H9 (cell line): ENCODE measurements at regions not wholly inside any gene's neighbourhood (a gene's known extent, or its start where the extent isn't known, plus 50 kb on each side); places are given as distances from the start of the nearest gene placed in this dataset.

Experiments used
- DNase-seq: peaks from one replicate; pipeline ENCODE4 v3.0.0-alpha.2; 2017
- H2AFZ ChIP-seq: one replicate; pipeline ENCODE4 v1.6.1; 2013; ENCODE audit warnings: mild to moderate bottlenecking, low read length, control low read depth, moderate library complexity
- H2AK5ac ChIP-seq: 2 replicates; pipeline ENCODE4 v1.6.1; 2013; ENCODE audit warnings: low read length, control low read depth, mixed read lengths; ENCODE audit not compliant: insufficient read length
- H2BK120ac ChIP-seq: one replicate; pipeline ENCODE4 v1.6.1; 2013; ENCODE audit warnings: low read depth, mild to moderate bottlenecking, low read length, control low read depth, inconsistent platforms; ENCODE audit not compliant: poor library complexity, severe bottlenecking
- H2BK12ac ChIP-seq: 2 replicates; pipeline ENCODE4 v1.6.1; 2013; ENCODE audit warnings: low read length, control low read depth, mixed read lengths, low read depth; ENCODE audit not compliant: insufficient read length
- H2BK15ac ChIP-seq: 2 replicates; pipeline ENCODE4 v1.6.1; 2013; ENCODE audit warnings: low read depth, low read length, control low read depth
- H2BK20ac ChIP-seq: one replicate; pipeline ENCODE4 v1.6.1; 2013; ENCODE audit warnings: low read depth, mild to moderate bottlenecking, low read length, control low read depth, inconsistent platforms; ENCODE audit not compliant: poor library complexity, severe bottlenecking
- H2BK5ac ChIP-seq: 2 replicates; pipeline ENCODE4 v1.6.1; 2013; ENCODE audit warnings: low read length, control low read depth, mixed read lengths; ENCODE audit not compliant: insufficient read length
- H3K14ac ChIP-seq: 2 replicates; pipeline ENCODE4 v1.6.1; 2013; ENCODE audit warnings: low read length, control low read depth; ENCODE audit not compliant: insufficient read depth
- H3K18ac ChIP-seq: 2 replicates; pipeline ENCODE4 v1.6.1; 2013; ENCODE audit warnings: low read depth, mild to moderate bottlenecking, mixed read lengths, low read length, control low read depth; ENCODE audit not compliant: insufficient read length
- H3K23ac ChIP-seq: 2 replicates; pipeline ENCODE4 v1.6.1; 2013; ENCODE audit warnings: low read length, control low read depth, mixed read lengths, low read depth; ENCODE audit not compliant: insufficient read length
- H3K23me2 ChIP-seq: 2 replicates; pipeline ENCODE4 v1.6.1; 2013; ENCODE audit warnings: low read depth, mild to moderate bottlenecking, mixed read lengths, low read length, control low read depth; ENCODE audit not compliant: insufficient read length, poor library complexity, severe bottlenecking
- H3K27ac ChIP-seq: 2 replicates; pipeline ENCODE4 v1.5.1; 2013; ENCODE audit warnings: low read length, control low read depth, mixed read lengths, low read depth; ENCODE audit not compliant: insufficient read length
- H3K27me3 ChIP-seq: 2 replicates; pipeline ENCODE4 v1.6.1; 2013; ENCODE audit warnings: low read length, control low read depth, inconsistent platforms; ENCODE audit not compliant: insufficient read depth
- H3K4ac ChIP-seq: 2 replicates; pipeline ENCODE4 v1.6.1; 2013; ENCODE audit warnings: low read depth, mild to moderate bottlenecking, control low read depth, inconsistent platforms, low read length, moderate library complexity
- H3K4me1 ChIP-seq: 2 replicates; pipeline ENCODE4 v1.6.1; 2013; ENCODE audit warnings: low read length, control low read depth, inconsistent platforms; ENCODE audit not compliant: insufficient read depth
- H3K4me2 ChIP-seq: 2 replicates; pipeline ENCODE4 v1.6.1; 2013; ENCODE audit warnings: low read length, control low read depth, mixed read lengths; ENCODE audit not compliant: insufficient read length, insufficient read depth
- H3K56ac ChIP-seq: 2 replicates; pipeline ENCODE4 v1.6.1; 2013; ENCODE audit warnings: low read depth, mild to moderate bottlenecking, mixed read lengths, low read length, control low read depth; ENCODE audit not compliant: insufficient read length
- H3K79me1 ChIP-seq: 2 replicates; pipeline ENCODE4 v1.6.1; 2013; ENCODE audit warnings: low read depth, mild to moderate bottlenecking, moderate library complexity, low read length, control low read depth, inconsistent platforms; ENCODE audit not compliant: insufficient read depth, poor library complexity, severe bottlenecking
- H3K79me2 ChIP-seq: 2 replicates; pipeline ENCODE4 v1.6.1; 2013; ENCODE audit warnings: low read length, control low read depth, inconsistent platforms; ENCODE audit not compliant: insufficient read depth
- H3K9ac ChIP-seq: 2 replicates; pipeline ENCODE4 v1.6.1; 2013; ENCODE audit warnings: low read length, control low read depth, mixed read lengths; ENCODE audit not compliant: insufficient read length; ENCODE audit errors: extremely low read depth
- H3K9me3 ChIP-seq: one replicate; pipeline ENCODE4 v1.6.1; 2013; ENCODE audit warnings: low read depth, low read length, inconsistent platforms; ENCODE audit not compliant: control insufficient read depth
- H3T11ph ChIP-seq: one replicate; pipeline ENCODE4 v1.6.1; 2013; ENCODE audit warnings: mild to moderate bottlenecking, low read length, control low read depth, inconsistent platforms
- H4K20me1 ChIP-seq: one replicate; pipeline ENCODE4 v1.6.1; 2013; ENCODE audit not compliant: control insufficient read depth, insufficient read length, insufficient read depth
- H4K5ac ChIP-seq: 2 replicates; pipeline ENCODE4 v1.6.1; 2013; ENCODE audit warnings: low read depth, mild to moderate bottlenecking, mixed read lengths, low read length, control low read depth; ENCODE audit not compliant: insufficient read length
- H4K8ac ChIP-seq: replicated peaks from 2 replicates; pipeline ENCODE4 v1.6.1; 2013; ENCODE audit warnings: low read length, control low read depth, mixed read lengths, low read depth; ENCODE audit not compliant: insufficient read length
- H4K91ac ChIP-seq: 2 replicates; pipeline ENCODE4 v1.6.1; 2013; ENCODE audit warnings: low read depth, mild to moderate bottlenecking, moderate library complexity, mixed read lengths, low read length, control low read depth; ENCODE audit not compliant: insufficient read length
- H3K27ac Mint-ChIP-seq, 3 experiments: 2 replicates in 2 of 3; 3 replicates in 1 of 3; pipeline ENCODE4 v1.8.0; 2020 to 2021; ENCODE audit warnings: mixed read lengths in 3 of 3, mild to moderate bottlenecking in 1 of 3, moderate library complexity in 1 of 3
- H3K27me3 Mint-ChIP-seq: 2 replicates; pipeline ENCODE4 v1.8.0; 2021; ENCODE audit warnings: low read depth, mild to moderate bottlenecking, moderate library complexity, mixed read lengths
- H3K36me3 Mint-ChIP-seq, 3 experiments: 2 replicates in 2 of 3; 3 replicates in 1 of 3; pipeline ENCODE4 v1.8.0; 2020 to 2021; ENCODE audit warnings: low read depth in 3 of 3, mixed read lengths in 3 of 3; ENCODE audit not compliant: insufficient read depth in 1 of 3
- H3K4me1 Mint-ChIP-seq, 2 experiments: 2 replicates each; pipeline ENCODE4 v1.8.0; 2020; ENCODE audit warnings: mixed read lengths in 2 of 2
- H3K4me3 Mint-ChIP-seq, 2 experiments: 2 replicates in 1 of 2; 3 replicates in 1 of 2; pipeline ENCODE4 v1.8.0; 2020 to 2021; ENCODE audit warnings: mild to moderate bottlenecking in 2 of 2, mixed read lengths in 2 of 2, moderate library complexity in 1 of 2
- H3K9me3 Mint-ChIP-seq, 2 experiments: 2 replicates in 1 of 2; 3 replicates in 1 of 2; pipeline ENCODE4 v1.8.0; 2020; ENCODE audit warnings: mild to moderate bottlenecking in 2 of 2, mixed read lengths in 2 of 2, moderate library complexity in 1 of 2
- CTCF ChIP-seq: fragments of 200-600 bp; sonication (generic); conservative IDR thresholded peaks from 3 replicates; pipeline ENCODE4 v1.8.0; 2021; ENCODE audit warnings: antibody characterized with exemption, mild to moderate bottlenecking
- WGBS: extraction: QIAGEN DNeasy Blood & Tissue Kit; methylation state at CpG from one replicate; pipeline ENCODE4 v1.1.7; 2013; ENCODE audit warnings: missing lambda C conversion rate, low lambda C conversion rate, mixed read lengths; ENCODE audit not compliant: insufficient read length; ENCODE audit errors: extremely low coverage; 5-methylcytosine and 5-hydroxymethylcytosine counted together

GRCh38 chr6:4707011-4707410 lies 69.2 kb upstream of the CDYL start:
- Histone ChIP-seq H3K56ac (no peak overlapping the region), H2BK12ac (no peak overlapping the region), H3K79me2 (no peaks in the 10 kb centered on the region), H3K23ac (no peak overlapping the region), H2BK5ac (no peak overlapping the region), H4K20me1 (no peaks in the 10 kb centered on the region), H3K23me2 (no peaks in the 10 kb centered on the region), H4K5ac (no peak overlapping the region), H3K14ac (no peak overlapping the region), H2BK15ac (no peak overlapping the region), H2BK20ac (no peak overlapping the region), H3K4me2 (no peak overlapping the region), H2AK5ac (no peak overlapping the region), H2AFZ (no peak overlapping the region), H3K9me3 (no peaks in the 10 kb centered on the region), H4K91ac (no peak overlapping the region), H3T11ph (no peak overlapping the region), H4K8ac (no peak overlapping the region), H3K18ac (no peak overlapping the region), H3K27me3 (no peaks in the 10 kb centered on the region), H3K4ac (no peak overlapping the region), H3K79me1 (no peaks in the 10 kb centered on the region), H3K27ac (no peak overlapping the region), H2BK120ac (no peak overlapping the region), H3K4me1 (no peaks in the 10 kb centered on the region), H3K9ac (no peak overlapping the region)
- Mint-ChIP-seq H3K4me3 (no peak overlapping the region), H3K36me3 (no peaks in the 10 kb centered on the region), H3K9me3 (no peaks in the 10 kb centered on the region), H3K4me1 (no peaks in the 10 kb centered on the region), H3K27ac (no peak overlapping the region), H3K27me3 (peaks cover 3% of the 10 kb centered on the region)
- no CpG with 5 or more reads among the region's 3 CpGs for WGBS
- no peak for TF ChIP-seq CTCF
- DNase-seq, result no peak
